Stimulated activated CD8-positive, alpha-beta memory T cell treated with anti-CD3 and anti-CD28 coated beads, Interleukin-12 subunit alpha, Interleukin-12 subunit beta, amount 100 ng/mL, for 4 hours (primary cell): ENCODE measurements at regions not wholly inside any gene's neighbourhood (a gene's known extent, or its start where the extent isn't known, plus 50 kb on each side); places are given as distances from the start of the nearest gene placed in this dataset.
"Not testable (repeated sequence)": the region's sequence is repeated elsewhere in the genome, so short reads cannot be mapped to it uniquely, and the experiment has no call there.

Experiments
- DNase-seq: peaks from one replicate; pipeline ENCODE4 v3.0.0-alpha.2; 2020; ENCODE audit warnings: low read depth

DNA sequence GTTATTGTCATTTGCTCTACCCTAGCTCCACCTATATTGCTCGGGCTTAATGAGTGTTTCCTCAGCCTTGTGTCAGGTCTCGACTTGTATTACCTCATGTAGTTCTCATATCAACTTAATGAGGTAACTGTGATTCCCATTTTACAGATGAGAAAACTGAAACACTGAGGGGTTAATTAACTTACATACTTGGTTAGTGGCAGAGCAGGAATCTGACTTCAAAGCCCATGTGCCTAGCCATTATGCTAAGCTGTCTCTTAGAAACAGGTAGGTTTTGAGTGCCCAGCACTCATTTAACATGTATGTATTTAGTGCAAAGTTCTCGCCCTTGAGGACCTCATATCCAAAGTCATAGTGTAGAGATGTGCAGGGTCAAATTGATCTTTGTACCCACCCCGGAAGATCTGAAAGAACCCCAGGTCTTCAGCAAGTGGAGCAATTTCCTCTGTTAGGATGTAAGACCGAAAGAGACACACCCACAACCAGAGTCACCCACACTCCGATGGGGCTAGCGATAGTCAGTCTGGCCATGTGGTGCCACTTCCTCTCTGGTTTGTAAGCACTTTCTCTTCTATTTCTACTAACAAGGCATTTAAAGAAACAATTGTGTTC, 121.0 kb upstream of the SLC39A10 start:
- peak; percentile 42 for DNase-seq

DNA sequence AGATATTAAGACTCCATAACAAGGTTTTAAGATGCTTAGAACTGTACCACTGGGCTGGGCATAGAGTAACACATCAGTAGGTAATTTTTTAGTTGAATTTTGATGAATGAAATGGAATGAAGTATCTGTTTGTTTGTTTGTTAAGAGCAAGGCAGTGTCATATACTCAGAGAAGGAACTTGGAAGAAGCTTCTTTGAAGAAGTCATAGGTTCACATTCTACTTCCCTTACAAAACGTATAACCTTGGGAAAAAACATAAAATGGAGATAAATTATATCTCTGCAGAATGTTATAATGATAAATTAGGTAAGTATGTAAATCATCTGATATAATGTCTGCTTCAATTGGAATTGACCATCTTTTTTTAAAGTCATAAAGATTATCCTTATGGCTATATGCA, 122.1 kb upstream of the SLC39A10 start:
- DNase-seq, result no peak

DNA sequence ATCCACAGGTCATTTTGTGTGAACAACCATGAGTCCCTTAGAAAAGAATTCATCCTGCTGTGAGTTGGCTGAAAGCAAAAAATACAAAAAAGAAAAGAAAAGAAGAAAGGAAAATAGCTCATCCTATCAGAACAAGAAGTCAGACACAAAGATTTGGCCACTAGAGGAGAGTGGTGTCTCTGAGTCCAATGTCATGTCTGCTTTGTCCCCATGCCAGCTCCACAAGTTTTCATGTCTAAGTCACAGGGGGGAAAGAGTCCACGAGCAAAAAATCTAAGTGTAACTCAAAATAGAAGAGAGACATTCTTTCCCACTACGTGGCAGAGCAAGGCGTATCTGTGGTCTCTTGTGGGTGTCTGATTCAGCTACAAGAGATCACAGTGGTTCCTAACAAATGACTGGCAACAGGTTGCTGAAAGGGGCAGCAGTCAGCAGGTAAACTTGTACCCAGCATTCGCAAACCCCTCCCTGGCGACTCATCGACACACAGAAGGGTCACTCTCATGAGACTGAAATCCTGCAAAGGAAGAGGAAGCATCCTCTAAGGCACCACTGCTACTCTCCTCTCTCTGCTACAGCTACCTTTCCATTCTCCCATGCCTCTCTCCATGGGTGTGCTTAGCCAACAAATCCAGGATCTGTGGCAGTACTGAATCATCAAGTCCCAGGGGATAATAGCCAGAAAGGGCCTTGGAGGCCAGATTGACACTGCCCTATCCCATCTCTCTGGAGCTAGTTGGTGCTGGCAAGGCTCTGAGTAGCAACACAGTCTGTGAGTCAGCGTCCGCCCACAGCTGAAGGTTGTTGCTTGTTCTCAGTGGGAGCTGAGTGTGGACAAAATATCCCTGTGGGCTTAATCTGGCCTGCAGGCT, 123.0 kb upstream of the SLC39A10 start:
- peak; percentile 56 for DNase-seq

DNA sequence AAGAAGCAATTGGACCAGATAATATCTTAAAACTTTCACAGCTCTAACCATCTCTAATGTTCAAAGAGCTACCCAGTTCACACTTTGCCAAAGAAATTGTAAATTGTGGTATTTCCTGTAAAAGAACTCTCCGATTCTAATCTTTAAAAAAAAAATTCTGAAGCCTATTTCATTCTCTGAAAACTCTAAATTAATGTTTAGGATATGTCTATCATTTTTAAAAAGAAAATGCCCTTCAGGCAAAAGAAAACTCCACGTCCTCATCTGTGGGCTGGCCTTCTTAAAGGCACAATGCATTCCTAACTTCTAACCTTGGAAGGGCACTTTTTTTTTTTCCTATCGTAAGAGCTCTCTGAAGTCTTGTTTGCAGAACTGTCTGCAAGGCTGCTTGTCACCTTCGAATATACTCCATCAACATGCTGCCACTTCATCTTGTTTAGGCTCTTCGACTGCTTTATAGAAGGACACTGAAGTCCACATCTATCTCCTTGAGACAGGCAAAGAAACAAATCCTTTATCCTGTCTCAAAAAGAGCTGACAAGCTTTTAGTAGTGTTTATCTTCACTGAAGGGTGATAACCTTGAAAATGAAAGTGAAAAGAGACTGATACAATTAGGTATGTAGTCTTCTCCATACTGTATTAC, 124.3 kb upstream of the SLC39A10 start:
- no peak for DNase-seq

DNA sequence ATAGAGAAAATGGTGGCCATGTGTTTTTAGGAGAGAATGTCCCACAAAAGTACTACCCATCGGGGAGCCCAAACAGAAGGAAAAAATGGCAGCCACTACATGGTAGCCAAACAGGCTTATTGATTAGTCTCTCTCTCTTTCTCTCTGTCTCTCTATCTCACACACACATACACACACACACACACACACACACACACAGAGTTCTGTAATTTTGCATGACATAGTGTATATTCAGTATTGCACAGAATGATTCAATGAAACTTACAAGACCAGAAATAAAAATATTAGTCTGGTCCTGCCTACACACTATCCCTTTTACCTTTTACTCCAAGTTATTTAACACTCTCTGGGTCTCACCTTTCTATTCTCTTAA, 124.8 kb upstream of the SLC39A10 start:
- no peak for DNase-seq

DNA sequence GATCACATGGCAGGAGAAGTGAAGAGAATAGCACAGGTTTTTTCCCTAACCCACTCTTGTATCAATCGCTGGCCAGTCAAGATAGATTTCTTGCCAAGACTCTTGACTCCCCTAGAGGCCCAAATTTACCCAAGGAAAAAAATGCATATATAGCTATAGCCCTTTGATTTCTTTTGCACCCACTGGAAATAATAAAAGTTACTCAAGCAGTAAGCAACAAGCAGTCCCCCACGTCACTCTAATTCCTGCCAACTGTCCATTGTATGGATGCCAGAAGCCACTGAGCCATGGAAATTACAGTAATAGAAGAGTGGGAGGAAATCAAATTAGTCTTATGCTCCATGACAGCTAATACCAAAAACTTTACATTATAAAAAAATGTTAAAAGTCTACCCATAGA, 125.3 kb upstream of the SLC39A10 start:
- DNase-seq, result no peak

DNA sequence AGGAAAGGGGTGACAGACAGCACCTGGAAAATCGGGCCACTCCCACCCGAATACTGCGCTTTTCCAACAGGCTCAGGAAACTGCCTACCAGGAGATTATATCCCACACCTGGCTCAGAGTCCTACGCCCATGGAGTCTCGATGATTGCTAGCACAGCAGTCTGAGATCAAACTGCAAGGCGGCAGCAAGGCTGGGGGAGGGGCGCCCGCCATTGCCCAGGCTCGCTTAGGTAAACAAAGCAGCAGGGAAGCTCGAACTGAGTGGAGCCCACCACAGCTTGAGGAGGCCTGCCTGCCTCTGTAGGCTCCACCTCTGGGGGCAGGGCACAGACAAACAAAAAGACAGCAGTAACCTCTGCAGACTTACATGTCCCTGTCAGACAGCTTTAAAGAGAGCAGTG, 133.8 kb upstream of the SLC39A10 start:
- DNase-seq, result not testable (repeated sequence)

DNA sequence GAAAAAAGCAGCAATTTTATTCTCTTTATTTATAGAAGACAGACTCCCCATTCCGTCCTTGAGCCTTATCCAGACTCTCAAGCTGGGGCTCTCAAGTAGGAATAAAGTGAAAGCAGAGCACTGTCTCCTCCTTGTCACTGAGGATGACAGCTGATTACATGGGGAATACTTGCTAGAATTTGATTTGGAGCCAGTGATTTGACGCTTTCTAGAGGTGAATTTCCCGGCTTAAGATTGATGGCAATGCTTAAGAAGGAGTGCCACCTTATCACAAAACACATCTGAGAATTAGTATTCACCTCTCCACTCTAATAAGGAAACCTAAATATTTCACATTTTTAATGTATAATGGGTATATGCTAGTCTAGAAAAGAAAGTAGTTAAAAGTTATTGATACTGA, 135.4 kb upstream of the SLC39A10 start:
- no peak for DNase-seq

DNA sequence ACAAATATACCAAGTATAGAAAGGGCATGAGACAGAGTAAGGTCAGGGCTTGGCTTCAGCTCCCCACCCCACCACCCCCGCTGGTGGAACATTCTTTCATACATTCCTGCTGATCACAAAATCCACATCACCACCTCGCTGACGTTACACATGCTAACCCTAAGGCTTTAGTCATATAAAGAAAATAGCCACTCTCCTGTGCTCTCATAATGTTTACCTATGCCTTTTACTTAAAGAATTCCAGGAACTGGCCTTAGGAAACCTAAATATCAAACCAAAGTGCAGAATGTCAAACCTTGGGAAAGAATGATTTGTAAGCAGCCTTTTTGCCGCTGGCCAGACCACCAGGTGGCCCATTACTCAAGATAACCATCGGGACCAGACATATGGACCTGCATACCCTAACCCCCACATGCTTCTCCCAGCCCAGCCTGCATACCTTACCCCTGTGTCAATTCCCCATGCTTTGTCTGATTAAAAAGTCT, 136.3 kb upstream of the SLC39A10 start:
- DNase-seq, result no peak

DNA sequence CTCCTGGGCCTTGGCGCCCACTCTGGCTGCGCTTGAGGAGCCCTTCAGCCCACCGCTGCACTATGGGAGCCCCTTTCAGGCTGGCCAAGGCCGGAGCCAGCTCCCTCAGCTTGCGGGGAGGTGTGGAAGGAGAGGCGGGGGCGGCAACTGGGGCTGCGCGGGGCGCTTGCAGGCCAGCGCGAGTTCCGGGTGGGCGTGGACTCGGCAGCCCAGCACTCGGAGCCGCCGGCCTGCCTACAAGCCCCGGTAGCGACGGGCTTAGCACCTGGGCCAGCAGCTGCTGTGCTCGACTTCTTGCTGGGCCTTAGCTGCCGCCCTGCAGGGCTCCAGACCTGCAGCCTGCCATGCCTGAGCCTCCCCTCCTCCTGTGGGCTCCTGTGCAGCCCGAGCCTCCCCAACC, 141.5 kb upstream of the SLC39A10 start:
- no peak for DNase-seq

DNA sequence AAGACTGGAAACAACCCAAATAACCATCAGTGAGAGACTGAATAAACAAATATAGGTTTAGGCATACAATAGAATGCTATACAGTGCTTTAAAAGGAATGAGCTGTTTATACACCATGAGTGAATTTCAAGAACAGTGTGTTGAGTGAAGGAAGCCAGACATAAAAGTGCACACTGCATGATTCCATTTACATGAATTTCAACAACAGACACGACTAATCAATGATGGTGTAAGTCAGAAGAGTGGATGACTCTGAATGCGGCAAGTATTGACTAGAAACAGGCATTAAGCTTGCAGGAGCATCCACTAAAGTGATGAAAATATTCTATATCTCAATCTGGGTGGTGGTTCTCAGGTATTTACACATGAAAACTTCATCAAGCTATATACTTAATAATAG, 142.7 kb upstream of the SLC39A10 start:
- no peak for DNase-seq

DNA sequence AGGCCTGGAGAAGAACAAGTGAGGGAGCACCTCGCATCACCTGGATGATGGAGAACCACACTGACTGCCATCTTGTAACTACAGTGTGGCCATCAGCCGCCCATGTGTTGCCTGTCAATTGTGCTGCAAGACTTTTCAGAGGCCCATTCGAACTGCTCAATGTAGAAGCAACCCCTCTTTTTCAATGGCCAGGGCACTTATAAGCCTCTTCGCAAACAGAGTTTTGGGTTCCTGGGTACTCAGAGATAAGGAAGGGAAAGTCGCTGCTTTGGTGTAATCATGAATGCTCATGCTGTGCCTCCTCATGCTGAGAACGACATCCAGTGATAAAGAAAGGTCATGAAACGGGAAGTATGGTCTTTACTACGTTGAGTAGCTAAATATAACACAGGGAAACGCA, 143.9 kb upstream of the SLC39A10 start:
- DNase-seq, result no peak

DNA sequence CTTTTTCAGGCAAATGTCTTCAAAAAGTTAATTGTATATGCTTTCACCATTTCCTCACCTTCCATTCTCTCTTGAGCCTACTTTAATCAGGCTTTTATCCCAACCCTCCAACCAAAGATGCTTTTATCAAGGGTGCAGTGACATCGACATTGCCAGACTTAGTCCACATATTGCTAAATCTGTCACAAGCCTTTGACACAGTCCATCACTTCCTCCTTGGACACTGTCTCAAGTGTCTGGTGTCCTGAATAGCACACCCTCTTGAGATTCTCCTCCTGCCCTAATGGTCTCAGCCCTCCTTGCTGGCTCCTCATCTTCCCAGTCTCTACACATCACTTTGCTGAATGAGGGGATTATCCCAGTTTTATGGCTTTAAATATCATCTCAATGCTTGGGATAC, 147.5 kb upstream of the SLC39A10 start:
- DNase-seq, result no peak

DNA sequence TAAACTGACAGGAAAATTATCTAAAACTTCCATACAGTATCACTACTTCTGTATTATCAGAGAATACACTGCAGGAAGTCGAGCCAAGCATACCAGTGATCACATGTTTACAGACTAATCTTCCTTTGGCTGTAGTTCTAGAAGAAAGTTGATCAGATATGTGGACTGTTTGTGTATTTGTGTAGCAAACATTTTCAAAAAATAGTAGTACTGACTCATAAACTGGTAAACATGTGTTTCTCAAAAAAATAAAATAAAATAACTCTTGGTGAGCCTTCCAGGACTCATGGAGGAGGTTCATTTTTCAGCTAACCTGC, 148.9 kb upstream of the SLC39A10 start:
- DNase-seq, result no peak

DNA sequence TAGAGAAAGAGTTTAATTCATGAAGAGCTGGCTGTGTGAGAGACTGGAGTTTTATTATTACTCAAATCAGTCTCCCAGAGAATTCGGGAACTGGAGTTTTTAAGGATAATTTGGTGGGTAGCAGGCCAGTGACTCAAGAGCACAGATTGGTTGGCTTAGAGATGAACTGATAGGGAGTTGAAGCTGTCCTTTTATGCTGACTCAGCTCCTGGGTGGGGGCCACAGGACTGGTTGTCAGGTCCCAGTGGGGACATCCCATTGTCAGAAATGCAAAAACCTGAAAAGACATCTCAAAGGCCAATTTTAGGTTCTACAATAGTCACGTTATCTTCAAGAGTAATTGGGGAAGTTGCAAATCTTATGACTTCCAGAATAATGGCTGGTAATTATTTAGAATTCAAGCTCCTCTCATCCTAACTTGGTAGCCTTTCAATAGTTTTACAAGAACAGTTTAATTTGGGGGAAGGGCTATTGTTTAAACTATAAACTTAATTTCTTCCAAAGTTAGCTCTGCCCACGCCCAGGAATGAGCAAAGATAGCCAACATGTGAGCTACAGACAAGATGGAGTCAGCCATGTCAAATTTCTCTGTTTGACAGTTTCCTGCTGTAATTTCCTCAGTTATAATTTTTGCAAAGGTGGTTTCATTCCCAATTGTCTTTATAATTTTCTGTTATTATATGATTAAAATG, 149.4 kb upstream of the SLC39A10 start:
- DNase-seq, result no peak

DNA sequence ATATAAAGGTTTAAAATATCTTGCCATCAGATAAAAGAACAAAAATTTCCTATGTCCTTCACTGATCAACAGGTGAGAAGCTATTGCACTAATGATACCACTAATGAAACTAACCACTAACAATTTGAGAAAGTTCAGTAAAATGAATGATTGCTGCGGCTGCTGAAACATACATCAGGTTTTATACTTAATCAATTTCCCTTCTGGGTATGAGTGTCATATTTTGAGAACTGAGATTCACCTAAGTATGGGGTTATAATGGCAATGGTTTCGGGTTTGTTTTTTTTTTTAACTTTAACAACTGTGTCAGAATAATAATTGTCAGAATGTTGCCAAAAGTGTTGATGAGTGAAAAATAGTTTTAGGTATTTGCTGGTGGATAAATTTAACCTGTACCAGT, 151.3 kb upstream of the SLC39A10 start:
- no peak for DNase-seq

DNA sequence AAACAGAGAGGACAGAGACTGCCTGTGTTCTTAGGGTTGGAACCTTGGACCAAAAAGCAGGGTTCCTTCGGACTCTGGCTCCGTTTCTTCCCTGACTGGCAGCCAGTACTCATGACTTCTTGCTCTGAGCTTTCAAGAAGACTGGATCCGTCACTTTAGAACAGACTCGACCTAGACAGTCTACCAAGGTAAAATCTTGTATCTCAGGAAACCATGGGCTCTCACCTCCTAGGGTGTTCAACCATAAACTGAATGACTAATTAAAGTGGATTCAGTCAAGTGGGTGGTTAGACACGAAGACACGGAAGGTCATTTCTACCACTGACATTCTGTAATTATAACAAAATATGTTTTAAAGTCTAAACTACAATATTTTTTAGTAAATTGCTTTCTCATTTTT, 153.8 kb upstream of the SLC39A10 start:
- DNase-seq, result no peak

DNA sequence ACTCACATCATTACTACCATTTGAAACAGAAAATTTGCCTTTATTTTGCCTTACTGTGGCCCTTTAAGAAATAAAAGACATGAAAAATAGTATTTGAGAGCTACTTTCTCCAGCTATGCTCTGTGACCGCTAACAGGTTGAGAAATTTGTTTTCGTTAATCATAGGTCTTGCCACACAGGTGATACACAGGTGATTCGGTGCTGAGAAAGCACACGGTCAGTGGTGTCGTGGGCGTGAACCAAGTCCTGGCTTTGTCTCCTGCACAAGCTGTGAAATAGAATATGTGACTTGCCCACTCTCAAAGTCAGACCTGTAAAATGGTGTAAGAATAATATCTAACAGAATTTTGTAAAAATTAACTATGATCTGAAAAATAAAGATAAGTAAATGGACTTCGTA, 155.3 kb upstream of the SLC39A10 start:
- DNase-seq, result no peak

DNA sequence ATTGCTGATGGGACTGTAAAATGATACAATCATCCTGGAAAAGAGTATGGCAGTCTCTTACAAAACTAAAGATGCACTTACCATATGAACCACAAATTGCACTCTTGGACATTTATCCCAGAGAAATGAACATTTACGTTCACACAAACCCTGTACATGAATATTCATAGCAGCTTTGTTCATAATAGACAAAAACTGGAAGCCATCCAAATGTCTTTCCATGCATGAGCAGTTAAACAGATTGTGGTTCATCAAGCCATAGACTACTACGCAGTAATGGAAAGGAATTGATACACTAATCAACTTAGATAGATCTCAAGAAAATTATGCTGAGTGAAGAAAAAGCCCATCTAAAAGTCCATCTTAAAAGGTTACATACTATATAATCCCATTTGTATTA, 156.1 kb upstream of the SLC39A10 start:
- no peak for DNase-seq

DNA sequence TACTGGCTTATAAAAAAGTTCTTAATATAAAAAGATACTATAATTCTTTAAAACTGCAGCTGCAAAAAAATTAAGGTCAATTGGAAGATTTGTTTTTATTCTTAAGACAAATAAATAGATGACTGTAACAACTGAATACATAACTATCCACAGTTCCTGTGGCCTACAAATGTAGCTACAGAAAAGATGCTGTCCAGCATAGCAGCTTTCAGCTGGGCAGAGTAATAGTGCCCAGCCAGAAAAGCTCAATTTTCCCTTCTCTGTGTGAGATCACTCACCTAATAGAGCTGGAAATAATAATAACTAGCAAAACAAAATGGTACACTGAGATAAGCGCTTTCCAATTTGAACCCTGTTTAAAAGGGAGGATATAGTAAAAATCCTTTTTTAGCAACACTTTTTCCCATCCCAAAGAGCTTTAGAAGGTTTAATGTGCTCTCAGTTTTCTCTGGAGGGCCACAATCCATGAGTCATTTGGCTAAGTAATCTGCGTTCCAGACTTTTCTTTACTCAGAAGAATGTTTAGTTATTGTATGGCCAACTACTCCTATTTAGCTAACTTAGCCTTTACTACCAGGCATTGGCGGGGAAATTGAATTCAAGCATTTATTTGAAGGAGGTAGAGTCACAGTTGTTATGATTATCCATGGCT, 158.1 kb upstream of the SLC39A10 start:
- no peak for DNase-seq

DNA sequence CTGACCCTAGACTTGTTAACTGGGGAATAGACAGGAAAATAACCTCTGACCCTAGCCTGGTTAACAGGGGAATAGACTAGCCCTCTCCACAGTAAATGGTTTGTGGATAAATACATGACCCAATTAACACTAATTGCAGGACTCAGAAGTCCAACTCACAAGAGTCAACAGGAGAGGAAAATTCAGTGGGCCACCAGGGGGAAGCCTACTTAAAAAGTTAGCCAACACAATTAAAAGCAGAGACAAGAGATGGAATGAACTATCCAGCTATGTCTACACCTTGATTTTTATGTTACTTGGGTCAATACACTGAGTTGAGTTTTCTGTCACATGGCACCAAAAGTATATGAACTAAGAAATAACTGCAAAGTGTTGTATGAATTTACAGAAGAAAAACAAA, 158.8 kb upstream of the SLC39A10 start:
- peak; percentile 30 for DNase-seq

DNA sequence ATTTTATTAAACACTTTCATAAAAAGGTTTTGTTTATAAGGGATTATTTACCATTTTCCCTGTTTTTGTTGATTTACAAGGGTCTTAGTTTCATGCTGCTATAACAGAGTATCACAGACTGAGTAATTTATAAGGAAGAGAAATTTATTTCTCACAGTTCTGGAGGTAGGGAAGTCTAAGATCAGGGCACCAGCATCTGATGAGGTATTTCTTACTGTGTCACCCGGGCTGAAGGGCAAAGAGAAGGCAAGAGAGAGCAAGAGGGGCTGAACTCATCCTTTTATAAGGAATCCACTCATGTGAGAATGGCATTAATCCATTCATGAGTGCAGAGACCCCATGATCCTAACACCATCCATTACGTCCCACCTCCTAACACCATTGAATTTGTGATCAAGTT, 160.0 kb upstream of the SLC39A10 start:
- DNase-seq, result no peak
